SK-N-SH treated with all-trans-retinoic acid at 6 μM for 48 hours (cell line): ENCODE measurements at regions not wholly inside any gene's neighbourhood (a gene's known extent, or its start where the extent isn't known, plus 50 kb on each side); places are given as distances from the start of the nearest gene placed in this dataset.
"Not testable (repeated sequence)": the region's sequence is repeated elsewhere in the genome, so short reads cannot be mapped to it uniquely, and the experiment has no call there.

ENCODE experiments used
- ATAC-seq: fragments of 200-7000 bp; cut with Tn5 transposase; 3 replicates; pipeline ENCODE4 v1.9.1; 2020; ENCODE audit warnings: mild to moderate bottlenecking, moderate library complexity
- ARNTL ChIP-seq: fragments of 450-650 bp; formaldehyde crosslinking; IDR thresholded peaks from 2 replicates; pipeline ENCODE4 v1.5.0; 2020; ENCODE audit warnings: low read depth, mild to moderate bottlenecking, moderate library complexity, borderline replicate concordance
- BACH2 ChIP-seq: fragments of 250-450 bp; sonication (Bioruptor Pico); IDR thresholded peaks from 2 replicates; pipeline ENCODE4 v1.9.0; 2021; ENCODE audit warnings: mild to moderate bottlenecking, borderline replicate concordance
- CREB5 ChIP-seq: fragments of 250-450 bp; sonication (Bioruptor Pico); IDR thresholded peaks from 2 replicates; pipeline ENCODE4 v1.5.1; 2020; ENCODE audit warnings: low read depth, mild to moderate bottlenecking, moderate library complexity
- CSDC2 ChIP-seq: fragments of 250-450 bp; sonication (Bioruptor Pico); IDR thresholded peaks from 2 replicates; pipeline ENCODE4 v1.5.0; 2020; ENCODE audit warnings: mild to moderate bottlenecking, moderate library complexity
- ESRRG ChIP-seq: fragments of 250-450 bp; sonication (Bioruptor Pico); IDR thresholded peaks from 2 replicates; pipeline ENCODE4 v1.6.1; 2021; ENCODE audit warnings: mild to moderate bottlenecking
- GLIS3 ChIP-seq: fragments of 250-450 bp; sonication (Bioruptor Pico); IDR thresholded peaks from 2 replicates; pipeline ENCODE4 v1.5.0; 2020; ENCODE audit warnings: mild to moderate bottlenecking, moderate library complexity
- ISL1 ChIP-seq: fragments of 250-450 bp; sonication (Bioruptor Pico); IDR thresholded peaks from 2 replicates; pipeline ENCODE4 v2.1.2; 2022; ENCODE audit warnings: mild to moderate bottlenecking, moderate library complexity
- OSR1 ChIP-seq: fragments of 250-450 bp; sonication (Bioruptor Pico); IDR thresholded peaks from 2 replicates; pipeline ENCODE4 v1.8.0; 2022; ENCODE audit warnings: moderate library complexity, mild to moderate bottlenecking, inconsistent platforms
- POU6F1 ChIP-seq: fragments of 250-450 bp; sonication (Bioruptor Pico); IDR thresholded peaks from 2 replicates; pipeline ENCODE4 v1.8.0; 2021; ENCODE audit warnings: low read depth, mild to moderate bottlenecking, moderate library complexity, borderline replicate concordance
- PPARA ChIP-seq: fragments of 250-450 bp; sonication (Bioruptor Pico); IDR thresholded peaks from 2 replicates; pipeline ENCODE4 v1.5.0; 2020; ENCODE audit warnings: mild to moderate bottlenecking, borderline replicate concordance
- RARB ChIP-seq: fragments of 250-450 bp; sonication (Bioruptor Pico); IDR thresholded peaks from 2 replicates; pipeline ENCODE4 v1.8.0; 2021; ENCODE audit warnings: mild to moderate bottlenecking, moderate library complexity
- SNAI2 ChIP-seq: fragments of 250-450 bp; sonication (Bioruptor Pico); IDR thresholded peaks from 2 replicates; pipeline ENCODE4 v1.5.0; 2020; ENCODE audit warnings: mild to moderate bottlenecking, moderate library complexity
- TCF4 ChIP-seq: fragments of 250-450 bp; sonication (Bioruptor Pico); IDR thresholded peaks from 2 replicates; pipeline ENCODE4 v1.8.0; 2021; ENCODE audit warnings: mild to moderate bottlenecking, moderate library complexity, borderline replicate concordance
- TOX ChIP-seq: fragments of 250-450 bp; sonication (Bioruptor Pico); IDR thresholded peaks from 2 replicates; pipeline ENCODE4 v1.8.0; 2021; ENCODE audit warnings: mild to moderate bottlenecking, moderate library complexity, borderline replicate concordance
- ZC3H10 ChIP-seq: fragments of 250-450 bp; sonication (Bioruptor Pico); IDR thresholded peaks from 2 replicates; pipeline ENCODE4 v1.5.1; 2021; ENCODE audit warnings: mild to moderate bottlenecking, moderate library complexity
- ZFP3 ChIP-seq: fragments of 250-450 bp; sonication (Bioruptor Pico); IDR thresholded peaks from 2 replicates; pipeline ENCODE4 v1.5.0; 2020; ENCODE audit warnings: mild to moderate bottlenecking, moderate library complexity
- ZFP30 ChIP-seq: fragments of 450-650 bp; formaldehyde crosslinking; IDR thresholded peaks from 2 replicates; pipeline ENCODE4 v1.5.0; 2022; ENCODE audit warnings: mild to moderate bottlenecking, moderate library complexity
- ZNF70 ChIP-seq: fragments of 450-650 bp; formaldehyde crosslinking; IDR thresholded peaks from 2 replicates; pipeline ENCODE4 v1.5.0; 2020; ENCODE audit warnings: mild to moderate bottlenecking, moderate library complexity
- TF ChIP-seq, protein P1 (sequence below): fragments of 250-450 bp; sonication (Bioruptor Pico); IDR thresholded peaks from 2 replicates; pipeline ENCODE4 v1.8.0; 2020; ENCODE audit warnings: mild to moderate bottlenecking, moderate library complexity, borderline replicate concordance
- TF ChIP-seq, protein P2 (sequence below): fragments of 250-450 bp; sonication (Bioruptor Pico); IDR thresholded peaks from 2 replicates; pipeline ENCODE4 v1.5.1; 2021; ENCODE audit warnings: mild to moderate bottlenecking, moderate library complexity
- TF ChIP-seq, protein P3 (sequence below): fragments of 250-450 bp; sonication (Bioruptor Pico); IDR thresholded peaks from 2 replicates; pipeline ENCODE4 v1.5.0; 2020; ENCODE audit warnings: mild to moderate bottlenecking, moderate library complexity

- no peak for ATAC-seq
- TF ChIP-seq, protein P1, sequence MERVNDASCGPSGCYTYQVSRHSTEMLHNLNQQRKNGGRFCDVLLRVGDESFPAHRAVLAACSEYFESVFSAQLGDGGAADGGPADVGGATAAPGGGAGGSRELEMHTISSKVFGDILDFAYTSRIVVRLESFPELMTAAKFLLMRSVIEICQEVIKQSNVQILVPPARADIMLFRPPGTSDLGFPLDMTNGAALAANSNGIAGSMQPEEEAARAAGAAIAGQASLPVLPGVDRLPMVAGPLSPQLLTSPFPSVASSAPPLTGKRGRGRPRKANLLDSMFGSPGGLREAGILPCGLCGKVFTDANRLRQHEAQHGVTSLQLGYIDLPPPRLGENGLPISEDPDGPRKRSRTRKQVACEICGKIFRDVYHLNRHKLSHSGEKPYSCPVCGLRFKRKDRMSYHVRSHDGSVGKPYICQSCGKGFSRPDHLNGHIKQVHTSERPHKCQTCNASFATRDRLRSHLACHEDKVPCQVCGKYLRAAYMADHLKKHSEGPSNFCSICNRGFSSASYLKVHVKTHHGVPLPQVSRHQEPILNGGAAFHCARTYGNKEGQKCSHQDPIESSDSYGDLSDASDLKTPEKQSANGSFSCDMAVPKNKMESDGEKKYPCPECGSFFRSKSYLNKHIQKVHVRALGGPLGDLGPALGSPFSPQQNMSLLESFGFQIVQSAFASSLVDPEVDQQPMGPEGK (CRISPR knock-in tag) = no peak
- TF ChIP-seq PPARA (CRISPR knock-in tag) = no peak
- TF ChIP-seq ZFP3 (CRISPR knock-in tag) = no peak
- TF ChIP-seq RARB (CRISPR knock-in tag) = no peak
- TF ChIP-seq ARNTL (CRISPR knock-in tag) = no peak
- TF ChIP-seq CSDC2 (CRISPR knock-in tag) = no peak
- no peak for TF ChIP-seq GLIS3 (CRISPR knock-in tag)
- TF ChIP-seq BACH2 (CRISPR knock-in tag) = no peak
- TF ChIP-seq, protein P2, sequence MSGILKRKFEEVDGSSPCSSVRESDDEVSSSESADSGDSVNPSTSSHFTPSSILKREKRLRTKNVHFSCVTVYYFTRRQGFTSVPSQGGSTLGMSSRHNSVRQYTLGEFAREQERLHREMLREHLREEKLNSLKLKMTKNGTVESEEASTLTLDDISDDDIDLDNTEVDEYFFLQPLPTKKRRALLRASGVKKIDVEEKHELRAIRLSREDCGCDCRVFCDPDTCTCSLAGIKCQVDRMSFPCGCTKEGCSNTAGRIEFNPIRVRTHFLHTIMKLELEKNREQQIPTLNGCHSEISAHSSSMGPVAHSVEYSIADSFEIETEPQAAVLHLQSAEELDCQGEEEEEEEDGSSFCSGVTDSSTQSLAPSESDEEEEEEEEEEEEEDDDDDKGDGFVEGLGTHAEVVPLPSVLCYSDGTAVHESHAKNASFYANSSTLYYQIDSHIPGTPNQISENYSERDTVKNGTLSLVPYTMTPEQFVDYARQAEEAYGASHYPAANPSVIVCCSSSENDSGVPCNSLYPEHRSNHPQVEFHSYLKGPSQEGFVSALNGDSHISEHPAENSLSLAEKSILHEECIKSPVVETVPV (CRISPR knock-in tag) = no peak
- no peak for TF ChIP-seq ISL1 (CRISPR knock-in tag)
- TF ChIP-seq OSR1 (CRISPR knock-in tag) = no peak
- TF ChIP-seq ESRRG = no peak
- no peak for TF ChIP-seq CREB5 (CRISPR knock-in tag)
- no peak for TF ChIP-seq TCF4
- TF ChIP-seq, protein P3, sequence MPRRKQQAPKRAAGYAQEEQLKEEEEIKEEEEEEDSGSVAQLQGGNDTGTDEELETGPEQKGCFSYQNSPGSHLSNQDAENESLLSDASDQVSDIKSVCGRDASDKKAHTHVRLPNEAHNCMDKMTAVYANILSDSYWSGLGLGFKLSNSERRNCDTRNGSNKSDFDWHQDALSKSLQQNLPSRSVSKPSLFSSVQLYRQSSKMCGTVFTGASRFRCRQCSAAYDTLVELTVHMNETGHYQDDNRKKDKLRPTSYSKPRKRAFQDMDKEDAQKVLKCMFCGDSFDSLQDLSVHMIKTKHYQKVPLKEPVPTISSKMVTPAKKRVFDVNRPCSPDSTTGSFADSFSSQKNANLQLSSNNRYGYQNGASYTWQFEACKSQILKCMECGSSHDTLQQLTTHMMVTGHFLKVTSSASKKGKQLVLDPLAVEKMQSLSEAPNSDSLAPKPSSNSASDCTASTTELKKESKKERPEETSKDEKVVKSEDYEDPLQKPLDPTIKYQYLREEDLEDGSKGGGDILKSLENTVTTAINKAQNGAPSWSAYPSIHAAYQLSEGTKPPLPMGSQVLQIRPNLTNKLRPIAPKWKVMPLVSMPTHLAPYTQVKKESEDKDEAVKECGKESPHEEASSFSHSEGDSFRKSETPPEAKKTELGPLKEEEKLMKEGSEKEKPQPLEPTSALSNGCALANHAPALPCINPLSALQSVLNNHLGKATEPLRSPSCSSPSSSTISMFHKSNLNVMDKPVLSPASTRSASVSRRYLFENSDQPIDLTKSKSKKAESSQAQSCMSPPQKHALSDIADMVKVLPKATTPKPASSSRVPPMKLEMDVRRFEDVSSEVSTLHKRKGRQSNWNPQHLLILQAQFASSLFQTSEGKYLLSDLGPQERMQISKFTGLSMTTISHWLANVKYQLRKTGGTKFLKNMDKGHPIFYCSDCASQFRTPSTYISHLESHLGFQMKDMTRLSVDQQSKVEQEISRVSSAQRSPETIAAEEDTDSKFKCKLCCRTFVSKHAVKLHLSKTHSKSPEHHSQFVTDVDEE (CRISPR knock-in tag) = no peak
Measured at GRCh38 chr15:77874063-77874462, 203.4 kb downstream of the TBC1D2B start.

DNA sequence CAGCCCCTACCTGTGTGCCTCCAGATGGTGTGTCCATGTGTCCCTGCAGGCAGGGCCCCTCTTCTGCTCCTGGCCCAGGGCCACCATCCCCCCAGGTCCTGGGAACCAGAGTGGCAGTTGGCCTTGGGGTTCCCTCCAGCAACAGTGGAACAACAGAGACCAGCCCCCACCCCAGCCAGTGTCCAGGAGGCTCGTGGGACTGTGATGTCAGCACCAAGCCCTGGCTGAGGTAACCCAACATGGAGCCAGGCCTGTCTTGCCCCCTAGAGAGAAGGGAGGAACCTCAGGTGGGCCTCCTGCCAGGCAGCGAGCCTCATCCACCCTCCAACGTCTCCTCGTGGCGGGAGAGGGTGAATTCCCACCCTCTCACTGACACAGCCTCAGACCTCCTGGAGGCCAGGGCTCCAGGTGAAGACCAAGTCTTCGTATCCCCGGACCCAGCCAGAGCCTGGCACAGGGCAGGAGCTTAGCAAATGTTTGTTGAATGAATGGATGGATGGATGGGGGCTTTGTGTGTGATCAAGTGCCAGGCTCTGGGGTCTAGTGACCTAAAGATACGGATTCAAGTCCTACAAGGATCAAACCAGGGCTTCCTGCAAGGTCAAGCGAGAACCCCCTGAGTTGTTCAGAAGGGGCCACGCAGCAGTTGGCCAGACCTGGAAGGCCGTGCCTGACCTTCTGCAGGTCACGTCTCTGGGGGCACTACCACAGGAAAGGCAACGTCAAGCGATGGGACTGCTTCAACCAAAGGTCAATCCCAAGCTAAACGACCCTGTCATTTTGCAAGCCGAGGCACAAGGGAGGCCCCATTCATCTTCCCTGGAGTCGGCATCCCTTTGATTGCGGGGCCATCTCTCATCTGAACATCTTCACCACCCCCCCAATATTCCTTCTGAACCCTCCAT is 204.7 kb downstream of the TBC1D2B start:
- ATAC-seq = not testable (repeated sequence)

- TF ChIP-seq CSDC2 (CRISPR knock-in tag) (no peak), POU6F1 (CRISPR knock-in tag) (no peak), SNAI2 (CRISPR knock-in tag) (no peak), BACH2 (CRISPR knock-in tag) (no peak), ZFP3 (CRISPR knock-in tag) (no peak), ARNTL (CRISPR knock-in tag) (no peak), GLIS3 (CRISPR knock-in tag) (no peak), ZFP30 (CRISPR knock-in tag) (no peak), OSR1 (CRISPR knock-in tag) (no peak), RARB (CRISPR knock-in tag) (no peak), ZNF70 (CRISPR knock-in tag) (no peak), ISL1 (CRISPR knock-in tag) (no peak), CREB5 (CRISPR knock-in tag) (no peak), PPARA (CRISPR knock-in tag) (no peak), ESRRG (no peak), TCF4 (no peak), TOX (CRISPR knock-in tag) (no peak), ZC3H10 (no peak)
- TF ChIP-seq, protein P3 (CRISPR knock-in tag) = no peak
- no peak for ATAC-seq
Measured at GRCh38 chr15:77871852-77872371, 205.6 kb downstream of the TBC1D2B start.
